ENCODE measurements at regions not wholly inside any gene's neighbourhood (a gene's known extent, or its start where the extent isn't known, plus 50 kb on each side); places are given as distances from the start of the nearest gene placed in this dataset.

- 93% methylated on average over 2 of the region's 2 CpGs for WGBS
- Histone ChIP-seq H3K4me1 (replicated peaks) (no peaks in the 10 kb centered on the region), H3K36me3 (no peaks in the 10 kb centered on the region), H3K4me3 (no peak overlapping the region), H3K9me3 (no peaks in the 10 kb centered on the region), H3K27me3 (replicated peaks; ENCODE audit: insufficient read depth) (no peaks in the 10 kb centered on the region), H3K27ac (no peak overlapping the region)
- TF ChIP-seq POLR2A (IDR thresholded peaks at IDR 0.05), result no peak
- no peak for TF ChIP-seq CTCF (IDR thresholded peaks at IDR 0.05)
- no peak for TF ChIP-seq POLR2AphosphoS5 (IDR thresholded peaks at IDR 0.05)
- DNase-seq (ENCODE audit: low spot score), result no peak
- intact Hi-C loops (cut with DNase I), result no loop called here
Measured at GRCh38 chr6:40219799-40220198, 285.5 kb upstream of the MOCS1 start.

- TF ChIP-seq POLR2AphosphoS5 (IDR thresholded peaks at IDR 0.05), result no peak
- no peak for TF ChIP-seq CTCF (IDR thresholded peaks at IDR 0.05)
- TF ChIP-seq POLR2A (IDR thresholded peaks at IDR 0.05), result no peak
Measured at GRCh38 chr6:40210628-40211056, 276.4 kb upstream of the MOCS1 start.

GRCh38 chr6:40205801-40206200 lies 271.5 kb upstream of the MOCS1 start:
- intact Hi-C loops (cut with DNase I), result no loop called here
- 100% methylated on average over 1 of the region's 3 CpGs for WGBS
- Histone ChIP-seq H3K4me1 (replicated peaks) (no peaks in the 10 kb centered on the region), H3K9me3 (no peaks in the 10 kb centered on the region), H3K27ac (no peak overlapping the region), H3K27me3 (replicated peaks; ENCODE audit: insufficient read depth) (no peaks in the 10 kb centered on the region), H3K4me3 (no peak overlapping the region), H3K36me3 (no peaks in the 10 kb centered on the region)
- TF ChIP-seq CTCF (IDR thresholded peaks at IDR 0.05) (no peak), POLR2AphosphoS5 (IDR thresholded peaks at IDR 0.05) (no peak), POLR2A (IDR thresholded peaks at IDR 0.05) (no peak)
- no peak for DNase-seq (ENCODE audit: low spot score)

More at GRCh38 chr6:40210628-40211056, 276.4 kb upstream of the MOCS1 start:
- Histone ChIP-seq H3K4me1 (replicated peaks) (no peaks in the 10 kb centered on the region), H3K36me3 (no peaks in the 10 kb centered on the region), H3K27ac (no peak overlapping the region), H3K27me3 (replicated peaks; ENCODE audit: insufficient read depth) (no peaks in the 10 kb centered on the region), H3K9me3 (no peaks in the 10 kb centered on the region), H3K4me3 (no peak overlapping the region)
- intact Hi-C loops (cut with DNase I), result no loop called here
- WGBS, result 12% methylated on average over 1 of the region's 1 CpG
- no peak for DNase-seq (ENCODE audit: low spot score)

GRCh38 chr6:40205004-40205403 lies 270.7 kb upstream of the MOCS1 start:
- Histone ChIP-seq H3K4me3 (no peak overlapping the region), H3K27me3 (replicated peaks; ENCODE audit: insufficient read depth) (no peaks in the 10 kb centered on the region), H3K4me1 (replicated peaks) (no peaks in the 10 kb centered on the region), H3K27ac (no peak overlapping the region), H3K9me3 (no peaks in the 10 kb centered on the region), H3K36me3 (no peaks in the 10 kb centered on the region)
- intact Hi-C loops (cut with DNase I), result no loop called here
- DNase-seq (ENCODE audit: low spot score), result no peak
- TF ChIP-seq POLR2AphosphoS5 (IDR thresholded peaks at IDR 0.05), result no peak
- TF ChIP-seq POLR2A (IDR thresholded peaks at IDR 0.05), result no peak
- TF ChIP-seq CTCF (IDR thresholded peaks at IDR 0.05), result no peak
- WGBS, result 97% methylated on average over 1 of the region's 1 CpG

GRCh38 chr6:40197371-40197770 lies 263.1 kb upstream of the MOCS1 start:
- intact Hi-C loops (cut with DNase I), result no loop called here
- DNase-seq (ENCODE audit: low spot score), result no peak
- Histone ChIP-seq H3K4me3 (no peak overlapping the region), H3K36me3 (no peaks in the 10 kb centered on the region), H3K27me3 (replicated peaks; ENCODE audit: insufficient read depth) (no peaks in the 10 kb centered on the region), H3K4me1 (replicated peaks) (no peaks in the 10 kb centered on the region), H3K9me3 (no peaks in the 10 kb centered on the region), H3K27ac (no peak overlapping the region)
- WGBS, result 91% methylated on average over 5 of the region's 5 CpGs
- no peak for TF ChIP-seq POLR2AphosphoS5 (IDR thresholded peaks at IDR 0.05)
- TF ChIP-seq CTCF (IDR thresholded peaks at IDR 0.05), result no peak
- no peak for TF ChIP-seq POLR2A (IDR thresholded peaks at IDR 0.05)
